ACHN (cell line): ENCODE measurements at regions not wholly inside any gene's neighbourhood (a gene's known extent, or its start where the extent isn't known, plus 50 kb on each side); places are given as distances from the start of the nearest gene placed in this dataset.

Source experiments
- DNase-seq: peaks from one replicate; pipeline ENCODE4 v3.0.0-alpha.2; 2015
- in situ Hi-C: cut with HindIII; loops from 2 replicates; pipeline ENCODE4 v1.10.0; 2017; ENCODE audit warnings: low sequenced_read_pairs, low pct_ligation_motif_present, low pct_unique_long_range_greater_than_20kb

DNA sequence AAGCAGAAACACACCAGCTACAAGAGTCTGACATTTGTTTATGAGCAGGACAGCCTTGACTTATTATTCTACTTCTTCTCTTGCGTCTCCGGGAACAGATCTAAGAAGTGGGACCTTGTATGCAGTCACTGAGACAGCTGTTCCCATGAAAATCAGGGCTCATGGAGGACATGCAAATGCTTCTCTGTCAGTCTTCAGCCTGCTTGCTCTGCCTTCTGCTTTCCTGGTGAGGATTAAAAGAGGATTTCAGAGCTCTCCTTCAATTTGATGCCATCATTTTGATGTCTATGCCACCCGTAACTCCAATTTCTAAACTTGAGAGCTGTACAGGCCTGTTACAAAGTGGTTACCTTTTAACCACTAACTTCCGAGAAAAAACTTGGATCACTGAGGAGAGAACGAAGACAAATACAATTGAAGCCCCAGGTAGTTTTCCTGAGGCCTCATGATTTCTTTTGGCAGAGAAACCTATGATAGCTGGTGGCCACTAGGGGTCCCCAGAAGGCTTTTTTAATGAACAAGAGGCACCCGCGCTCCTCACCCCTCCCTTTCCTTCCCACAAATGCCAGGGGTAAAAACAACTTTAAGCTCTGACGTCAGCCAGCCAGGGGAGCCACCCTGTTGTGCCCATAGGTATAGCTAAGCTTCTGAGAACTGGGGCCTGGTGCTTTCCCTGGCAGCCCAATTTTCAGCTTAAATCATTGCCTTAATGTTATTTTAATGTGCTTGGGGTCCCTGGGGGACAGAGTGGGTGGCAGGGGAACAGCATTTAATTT lies 97.0 kb downstream of the DDIT4L start:
- peak; percentile 86 for DNase-seq
- in situ Hi-C loops: no loop called here

GRCh38 chr4:100087743-100088142 lies 102.5 kb downstream of the DDIT4L start:
- no peak for DNase-seq
- in situ Hi-C loops: no loop called here

GRCh38 chr4:100086766-100087431 lies 103.4 kb downstream of the DDIT4L start:
- in situ Hi-C loops: no loop called here
- DNase-seq: no peak

- in situ Hi-C loops: no loop called here
- no peak for DNase-seq
Observed at GRCh38 chr4:100084892-100085291, 105.4 kb downstream of the DDIT4L start.

- no peak for DNase-seq
- in situ Hi-C loops: no loop called here
Observed at GRCh38 chr4:100083289-100083688, 107.0 kb downstream of the DDIT4L start.

DNA sequence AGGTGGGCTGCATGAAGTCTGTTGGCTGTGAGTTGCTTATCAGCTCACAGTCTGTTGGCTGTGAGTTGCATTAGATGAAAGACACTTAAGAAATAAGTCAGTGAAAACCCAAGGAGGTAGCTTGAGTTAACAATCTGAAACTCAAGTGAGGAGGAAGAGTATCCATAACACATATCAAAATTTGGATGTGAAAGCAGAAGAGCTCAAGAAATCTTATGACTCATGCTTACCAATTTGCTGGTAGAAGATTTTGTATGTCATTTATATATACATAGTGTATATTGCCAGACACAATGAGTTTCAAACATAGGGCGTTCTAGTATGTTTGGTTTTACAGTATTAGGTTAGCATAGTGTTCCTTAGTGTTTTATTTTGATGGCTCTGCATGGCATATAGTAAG lies 107.4 kb downstream of the DDIT4L start:
- DNase-seq: no peak
- in situ Hi-C loops: no loop called here

DNA sequence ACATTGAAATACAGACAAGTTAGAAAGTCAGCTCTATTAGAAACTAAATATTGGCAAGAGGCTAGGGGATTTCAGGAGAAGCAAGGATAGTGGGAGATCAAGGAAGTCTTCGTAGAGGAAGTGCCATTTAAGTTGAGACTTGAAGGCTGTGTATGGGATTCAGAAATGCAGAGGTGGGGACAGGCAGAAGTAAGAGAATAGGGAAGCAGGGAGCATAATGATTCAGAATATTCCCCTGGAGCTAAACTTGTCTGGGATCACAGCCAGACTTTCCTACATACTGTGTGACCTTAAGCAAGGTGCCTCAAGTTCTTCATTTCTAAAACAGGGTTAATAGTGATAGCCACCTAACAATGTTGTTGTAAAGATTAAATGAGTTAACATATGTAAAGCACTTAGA lies 108.8 kb downstream of the DDIT4L start:
- in situ Hi-C loops: no loop called here
- DNase-seq: no peak

- DNase-seq: no peak
- in situ Hi-C loops: no loop called here
Observed at GRCh38 chr4:100079264-100079663, 111.0 kb downstream of the DDIT4L start.

GRCh38 chr4:100076753-100077152 lies 113.5 kb downstream of the DDIT4L start:
- DNase-seq: no peak
- in situ Hi-C loops: no loop called here

DNA sequence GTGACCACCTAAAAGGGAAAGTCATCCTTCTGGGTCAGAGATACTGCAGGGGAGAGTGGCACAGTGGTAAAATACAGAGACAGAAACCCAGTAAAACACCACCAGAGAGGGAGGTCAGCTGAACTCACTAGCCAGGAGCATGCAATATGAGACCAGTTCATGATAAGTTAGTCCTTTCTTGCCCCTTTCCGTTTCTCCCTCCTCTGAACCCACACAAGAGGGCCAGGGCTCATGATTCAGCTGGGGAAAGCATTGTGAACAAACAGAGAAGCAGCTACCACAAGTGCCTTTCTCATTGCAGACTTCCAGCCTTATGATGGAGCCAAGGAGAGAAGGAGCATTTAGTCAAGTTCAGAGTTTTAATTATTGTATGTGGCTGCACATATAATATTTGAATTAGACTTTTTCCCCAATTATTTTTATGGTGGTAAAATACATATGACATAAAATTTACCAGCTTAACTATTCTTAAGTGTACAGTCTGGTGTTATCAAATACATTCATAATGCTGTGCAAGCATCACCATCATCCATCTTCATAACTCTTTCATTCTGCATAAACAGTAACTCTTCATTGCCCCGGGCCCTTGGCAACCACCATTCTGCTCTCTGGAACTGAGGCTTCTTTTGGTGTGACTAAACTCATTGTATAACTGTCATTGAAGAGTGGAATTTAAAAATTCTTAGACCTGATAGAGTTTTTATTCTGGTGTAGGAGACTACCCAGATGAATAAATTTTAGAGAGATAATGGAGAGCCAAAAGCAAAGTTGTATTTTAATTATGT lies 114.6 kb downstream of the DDIT4L start:
- in situ Hi-C loops: no loop called here
- DNase-seq: no peak

- DNase-seq: no peak
- in situ Hi-C loops: no loop called here
Observed at GRCh38 chr4:100075056-100075455, 115.2 kb downstream of the DDIT4L start.

GRCh38 chr4:100071506-100071905 lies 118.8 kb downstream of the DDIT4L start:
- in situ Hi-C loops: no loop called here
- DNase-seq: no peak

- DNase-seq: no peak
- in situ Hi-C loops: no loop called here
Observed at GRCh38 chr4:100070868-100071267, 119.4 kb downstream of the DDIT4L start.

DNA sequence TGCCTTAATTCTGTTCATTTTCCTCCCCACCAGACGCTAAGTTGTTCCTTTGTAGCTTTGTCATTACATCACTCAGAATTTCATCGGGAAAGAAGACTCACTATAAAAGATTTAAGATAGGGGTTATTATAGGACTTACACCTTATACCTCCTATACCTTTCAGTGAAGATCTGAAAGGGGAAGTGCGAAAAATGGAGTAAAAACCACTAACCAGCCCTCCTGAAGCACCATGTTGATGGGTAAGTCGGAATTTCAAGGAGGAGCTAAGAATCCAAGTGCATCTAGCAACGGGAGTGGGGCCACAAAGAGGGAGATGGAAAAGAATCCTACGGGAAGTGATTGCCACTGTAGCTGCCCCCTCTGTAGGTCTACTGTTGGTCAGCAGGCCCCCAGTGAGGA lies 119.1 kb upstream of the H2AZ1 start:
- in situ Hi-C loops: no loop called here
- no peak for DNase-seq

DNA sequence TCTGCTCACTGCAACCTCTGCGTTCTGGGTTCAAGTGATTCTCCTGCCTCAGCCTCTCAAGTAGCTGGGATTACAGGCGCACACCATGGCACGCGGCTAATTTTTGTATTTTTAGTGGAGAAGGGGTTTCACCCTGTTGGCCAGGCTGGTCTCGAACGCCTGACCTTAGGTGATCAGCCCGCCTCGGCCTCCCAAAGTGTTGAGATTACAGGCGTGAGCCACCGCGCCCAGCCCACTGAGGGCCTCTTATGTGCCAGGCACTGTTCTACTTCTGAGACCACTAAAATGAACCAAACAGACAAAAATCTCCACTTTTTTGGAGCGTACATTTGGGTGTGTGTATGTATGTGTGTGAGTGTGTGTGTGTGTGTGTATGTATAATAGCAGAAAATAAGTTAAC lies 117.2 kb upstream of the H2AZ1 start:
- in situ Hi-C loops: no loop called here

DNA sequence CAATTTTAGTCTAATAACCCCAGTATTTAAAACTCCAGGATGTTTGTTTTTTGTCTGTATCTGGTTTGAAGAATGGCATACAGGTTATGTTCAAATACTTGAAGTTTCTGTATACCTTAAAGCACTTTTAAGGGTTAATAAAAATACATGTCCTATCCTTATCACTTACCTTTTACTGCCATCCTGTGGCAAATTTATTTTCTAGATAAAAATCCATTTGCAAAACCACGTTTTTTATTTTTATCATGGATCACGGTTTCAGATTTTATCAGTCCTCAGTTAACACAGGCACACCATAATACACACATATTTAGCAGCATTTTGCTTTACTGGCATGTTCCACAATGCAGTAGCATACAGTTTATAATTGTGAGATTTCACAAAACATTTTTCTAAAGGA lies 113.3 kb upstream of the H2AZ1 start:
- no peak for DNase-seq
- in situ Hi-C loops: no loop called here

More for the DNA sequence above, 117.2 kb upstream of the H2AZ1 start:
- no peak for DNase-seq

DNA sequence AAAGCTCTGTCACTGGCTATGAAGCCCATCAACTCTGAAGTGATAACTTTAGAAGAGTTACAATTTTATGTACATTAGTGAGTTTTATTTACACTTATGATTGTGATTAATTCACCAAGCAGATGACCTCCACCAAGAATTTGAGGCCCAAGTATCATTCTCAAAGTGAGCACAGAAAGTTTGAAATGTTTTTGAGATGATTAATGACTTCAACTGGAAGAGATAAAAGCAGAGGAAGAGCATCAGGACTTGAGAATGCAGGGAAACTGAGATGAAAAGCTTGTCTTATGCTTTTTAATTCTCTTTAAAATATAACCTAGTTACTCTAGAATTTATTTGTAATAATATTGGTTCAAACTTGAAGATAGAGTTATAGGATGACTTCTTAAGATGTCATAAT lies 112.8 kb upstream of the H2AZ1 start:
- DNase-seq: no peak
- in situ Hi-C loops: no loop called here

- in situ Hi-C loops: no loop called here
- no peak for DNase-seq
Observed at GRCh38 chr4:100061835-100062234, 111.8 kb upstream of the H2AZ1 start.

- in situ Hi-C loops: no loop called here
- DNase-seq: no peak
Observed at GRCh38 chr4:100060765-100061416, 110.8 kb upstream of the H2AZ1 start.
